Right renal cortex interstitium (tissue), 3 donors: ENCODE measurements at regions not wholly inside any gene's neighbourhood (a gene's known extent, or its start where the extent isn't known, plus 50 kb on each side); places are given as distances from the start of the nearest gene placed in this dataset.

Experiments
- DNase-seq, 3 donors: peaks; one replicate each; pipeline ENCODE4 v3.0.0-alpha.2; 2013; ENCODE audit warnings: low read depth in 3 of 3, low spot score in 2 of 3

DNA sequence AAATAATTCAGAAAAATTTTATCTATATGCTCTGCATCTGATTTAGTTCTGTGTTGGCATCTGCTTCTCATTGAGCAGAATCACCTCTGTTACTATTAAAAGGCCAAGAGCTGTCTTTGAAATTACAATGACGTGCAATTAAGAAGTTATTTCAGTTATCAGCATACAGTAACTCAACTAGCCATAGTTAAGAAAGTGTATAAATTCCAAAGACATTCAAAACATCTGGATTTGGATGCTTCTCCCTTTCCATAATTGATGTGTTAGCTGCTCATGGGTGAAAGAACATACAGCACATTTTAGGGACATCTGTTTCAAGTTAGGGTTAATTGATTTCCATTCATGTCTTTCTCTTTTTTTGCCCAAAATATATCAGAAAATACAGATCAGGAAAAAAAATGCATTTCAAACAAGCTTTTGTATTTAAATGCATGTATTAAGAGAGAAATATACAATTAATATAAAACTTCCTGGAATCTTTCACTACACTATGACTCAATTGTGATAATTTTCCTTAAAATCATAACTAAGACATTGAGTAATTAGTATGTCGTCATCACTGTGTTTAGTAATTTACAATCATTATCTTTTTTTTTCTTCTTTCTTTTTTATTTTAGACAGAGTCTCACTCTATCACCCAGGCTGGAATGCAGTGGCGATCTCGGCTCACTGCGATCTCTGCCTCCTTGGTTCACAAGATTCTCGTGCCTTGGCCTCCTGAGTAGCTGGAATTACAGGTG is 82.7 kb upstream of the MBNL1 start:
- no peak for DNase-seq

DNA sequence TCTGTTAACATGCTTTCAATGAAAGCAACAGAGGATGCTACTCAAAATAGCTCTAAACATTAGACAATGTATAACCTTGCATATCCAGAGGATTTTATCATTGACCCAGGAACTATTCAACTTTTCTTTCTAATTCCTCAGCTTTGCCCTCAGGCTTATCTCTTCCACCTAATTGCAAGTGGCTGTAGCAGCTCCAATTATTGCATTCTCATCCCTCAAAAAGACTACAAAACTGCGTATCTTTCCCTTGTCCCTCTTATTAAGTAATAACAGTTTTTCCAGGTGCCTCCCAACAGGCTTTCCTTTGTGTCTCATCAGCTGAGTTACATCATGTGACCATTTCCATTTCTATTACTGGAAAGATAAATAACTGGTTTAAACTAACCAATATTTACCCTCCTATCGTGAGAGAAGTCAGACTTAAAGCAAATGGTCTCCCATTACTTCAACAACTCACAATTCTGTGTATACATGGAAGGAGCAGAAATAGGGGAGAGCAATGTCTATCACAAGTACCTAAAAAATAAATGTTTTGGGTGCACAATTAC is 78.0 kb upstream of the MBNL1 start:
- DNase-seq = no peak

DNA sequence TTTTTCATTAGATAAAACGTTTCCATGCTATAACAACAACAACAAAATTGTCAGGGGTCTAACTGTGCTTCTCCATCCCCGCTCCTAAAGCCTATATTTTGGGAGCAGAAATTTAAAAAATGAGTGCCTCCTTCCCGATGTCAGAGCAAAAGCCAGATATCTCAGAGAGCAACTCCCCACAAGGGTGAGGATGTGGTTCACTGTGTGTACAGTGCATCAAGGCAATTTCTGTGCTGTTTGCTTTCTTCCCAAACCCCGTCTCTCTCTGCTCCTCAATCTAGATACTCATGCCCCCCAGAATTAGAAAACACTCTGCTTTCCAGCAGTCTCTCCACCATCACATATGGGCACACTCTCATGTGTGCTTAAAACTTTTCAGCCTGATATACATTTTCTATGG is 76.7 kb upstream of the MBNL1 start:
- DNase-seq = no peak

DNA sequence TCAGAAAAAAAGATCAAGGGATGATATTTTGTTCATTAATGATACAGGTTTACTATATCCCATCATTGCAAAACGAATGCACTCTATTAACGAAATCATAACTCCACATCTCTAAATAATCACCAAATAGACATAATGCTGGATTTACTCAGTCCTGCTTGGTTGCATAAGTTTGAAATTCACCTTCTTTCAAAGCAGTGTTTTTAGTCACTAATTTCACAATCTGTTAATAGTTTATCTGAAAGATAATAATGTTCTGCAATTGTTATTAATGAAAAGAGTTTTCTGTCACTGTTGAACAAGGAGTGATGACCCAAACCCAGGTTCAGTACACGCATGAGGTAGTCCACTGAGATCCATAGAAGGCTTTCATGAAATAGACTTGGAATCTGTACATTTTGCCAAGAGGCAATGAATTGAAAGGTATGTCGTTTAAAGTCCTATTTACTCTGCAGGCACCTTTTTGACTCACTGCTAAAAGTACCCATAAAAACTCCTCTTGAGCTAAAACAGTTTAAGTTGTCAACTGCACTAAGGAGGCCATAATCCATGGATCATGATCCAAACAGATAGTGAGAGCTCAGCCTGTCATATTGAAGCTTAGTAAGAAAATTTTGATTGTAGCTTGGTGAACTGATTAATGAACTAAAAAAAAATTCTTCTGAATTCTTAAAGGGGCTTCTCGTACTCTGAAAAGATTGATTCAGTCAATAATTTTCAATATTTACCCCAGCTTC is 75.6 kb upstream of the MBNL1 start:
- DNase-seq = no peak

DNA sequence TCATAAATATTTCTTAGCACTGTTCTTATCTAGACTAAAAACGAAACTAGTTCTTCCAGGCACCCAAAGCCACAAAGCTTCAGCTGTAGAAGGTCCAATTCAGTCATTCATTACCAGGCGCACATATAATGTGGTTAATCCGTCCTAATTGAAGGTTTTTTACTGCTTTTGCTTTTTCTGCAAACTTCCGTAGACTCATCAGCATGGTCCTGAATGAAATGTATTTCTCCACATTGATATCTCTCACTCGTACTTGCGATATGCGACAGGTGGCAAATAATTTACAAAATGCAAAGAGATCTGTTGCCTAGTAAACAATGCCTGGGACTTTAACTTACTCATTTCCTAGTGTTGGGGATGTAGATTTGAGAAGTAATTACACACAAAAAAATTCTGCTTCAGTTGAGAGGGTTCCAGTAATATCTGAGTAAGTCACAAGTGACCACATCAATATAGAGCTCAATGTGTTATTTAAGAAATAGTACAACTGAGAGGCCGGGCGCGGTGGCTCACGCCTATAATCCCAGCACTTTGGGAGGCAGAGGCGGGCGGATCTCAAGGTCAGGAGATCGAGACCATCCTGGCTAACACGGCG is 75.0 kb upstream of the MBNL1 start:
- no peak for DNase-seq

DNA sequence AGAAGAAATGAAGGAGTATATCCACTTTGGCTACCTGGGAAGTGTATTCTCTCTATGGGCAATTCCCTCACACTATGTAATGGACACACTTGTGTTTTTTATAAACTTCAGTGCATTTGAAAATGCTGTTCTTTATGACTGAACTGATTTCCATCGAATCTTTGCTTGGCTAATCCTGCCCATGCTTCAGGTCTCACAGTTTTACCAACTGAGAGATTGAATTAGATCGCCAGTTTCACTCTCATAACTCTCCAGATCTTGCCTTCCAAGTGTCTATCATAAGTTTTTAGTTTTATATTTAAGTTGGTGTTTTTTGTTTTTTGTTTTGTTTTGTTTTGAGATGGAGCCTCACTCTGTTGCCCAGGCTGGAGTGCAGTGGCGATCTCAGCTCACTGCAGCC is 73.5 kb upstream of the MBNL1 start:
- no peak for DNase-seq

DNA sequence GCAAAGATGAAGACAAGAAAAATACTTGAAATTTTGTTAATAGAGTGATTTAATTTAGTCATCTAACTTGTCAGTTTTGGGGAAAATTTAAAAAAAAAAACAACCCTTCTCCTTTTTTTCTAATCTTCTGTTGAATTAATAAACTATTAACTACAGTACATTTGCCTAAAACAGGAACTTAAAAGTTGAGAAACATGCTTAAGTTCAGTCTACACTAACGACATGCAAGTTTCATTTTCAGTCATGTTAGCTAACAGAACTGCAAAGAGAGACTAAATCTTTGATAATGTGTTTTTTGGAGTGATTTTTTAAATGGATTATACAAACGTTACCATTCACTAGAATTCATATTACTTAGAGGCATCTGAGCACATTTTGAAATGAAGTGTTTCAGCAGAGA is 71.9 kb upstream of the MBNL1 start:
- DNase-seq = no peak

DNA sequence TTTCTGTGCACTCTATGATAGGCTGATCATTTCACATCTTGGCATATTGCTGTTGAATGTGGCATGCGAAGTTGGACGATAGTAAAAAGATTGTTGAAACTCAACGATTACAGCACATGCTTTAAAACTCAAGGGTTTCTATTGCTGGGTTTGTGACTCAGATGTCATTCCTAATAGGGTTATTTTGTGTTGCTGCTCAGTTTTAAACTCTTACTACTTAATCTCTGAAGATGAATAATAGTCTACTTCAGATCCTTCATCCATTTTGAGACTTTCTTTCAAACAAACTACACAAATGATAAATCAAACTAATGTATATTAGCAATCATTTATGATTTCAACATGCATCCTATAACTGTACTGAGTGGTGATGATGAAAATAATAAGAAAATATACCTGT is 71.3 kb upstream of the MBNL1 start:
- DNase-seq = no peak

DNA sequence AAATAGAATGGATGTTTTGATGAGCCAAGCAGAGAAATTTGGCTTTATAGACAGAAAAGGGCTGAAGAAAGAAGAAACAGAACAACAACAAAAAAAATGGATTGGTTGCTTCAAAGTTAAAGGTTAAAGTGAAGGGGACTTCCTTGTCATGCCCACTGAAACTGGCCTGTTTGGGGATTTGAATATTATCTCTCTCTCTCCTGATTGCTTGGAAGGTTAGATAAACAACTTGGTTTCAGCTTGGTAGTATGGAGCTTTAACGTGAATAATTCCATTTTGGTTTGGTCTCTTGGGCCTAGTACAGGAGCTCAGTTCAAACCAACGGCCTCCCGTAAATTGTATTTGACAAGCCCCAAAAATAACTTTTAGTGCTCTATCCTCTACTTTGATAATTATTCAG is 70.8 kb upstream of the MBNL1 start:
- no peak for DNase-seq

DNA sequence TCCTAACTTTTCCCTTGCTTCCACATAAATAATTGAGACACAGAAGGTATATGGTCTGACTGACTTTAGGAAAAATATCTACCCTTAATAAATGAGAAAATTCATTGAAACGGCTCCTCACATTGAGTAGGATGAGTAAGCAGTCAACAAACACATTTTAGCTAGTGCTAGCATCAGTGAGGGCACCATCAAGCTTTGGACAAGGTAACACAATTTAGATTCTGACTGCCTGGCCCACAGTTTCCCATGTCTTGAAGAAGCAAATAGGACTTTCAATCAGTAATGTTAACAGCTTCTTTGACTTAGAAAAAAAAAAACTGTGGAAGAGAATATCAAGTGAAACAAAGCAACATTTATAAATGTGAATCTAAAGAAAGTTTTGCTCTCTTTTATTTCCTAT is 70.1 kb upstream of the MBNL1 start:
- DNase-seq = no peak

DNA sequence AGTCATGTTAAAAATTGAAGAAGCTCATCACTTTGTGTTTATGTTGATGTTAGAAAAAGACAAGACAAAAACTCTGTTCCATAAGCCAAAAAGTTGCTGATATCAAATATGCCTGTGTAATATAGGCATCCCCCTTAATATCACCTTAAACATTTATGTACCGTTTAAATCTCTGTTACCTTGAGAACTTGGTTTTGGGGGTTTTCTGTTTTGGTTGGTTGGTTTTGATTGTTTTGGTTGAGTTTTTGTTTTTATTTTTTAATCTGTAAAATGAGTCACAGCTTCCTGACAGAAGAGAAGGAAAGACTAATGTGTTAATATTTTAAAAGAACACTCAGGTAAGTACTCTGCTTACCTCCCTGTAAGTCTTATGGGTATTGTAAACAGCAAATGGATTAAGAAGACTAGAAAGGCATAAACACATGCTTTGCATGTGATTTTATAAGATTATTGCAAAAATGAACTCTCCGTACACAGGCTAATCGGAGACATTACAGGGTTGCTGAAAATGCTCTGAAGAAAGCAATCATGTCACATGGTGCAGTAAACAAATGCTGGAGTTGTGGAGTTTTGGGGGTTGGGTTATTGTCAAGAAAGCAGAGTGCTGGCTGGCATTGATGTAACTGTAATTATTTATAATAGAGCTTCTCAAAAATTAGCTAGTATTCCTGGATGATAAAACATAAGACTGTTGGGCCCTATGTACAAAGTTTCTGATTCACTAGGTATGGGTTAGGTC is 69.5 kb upstream of the MBNL1 start:
- DNase-seq = no peak

DNA sequence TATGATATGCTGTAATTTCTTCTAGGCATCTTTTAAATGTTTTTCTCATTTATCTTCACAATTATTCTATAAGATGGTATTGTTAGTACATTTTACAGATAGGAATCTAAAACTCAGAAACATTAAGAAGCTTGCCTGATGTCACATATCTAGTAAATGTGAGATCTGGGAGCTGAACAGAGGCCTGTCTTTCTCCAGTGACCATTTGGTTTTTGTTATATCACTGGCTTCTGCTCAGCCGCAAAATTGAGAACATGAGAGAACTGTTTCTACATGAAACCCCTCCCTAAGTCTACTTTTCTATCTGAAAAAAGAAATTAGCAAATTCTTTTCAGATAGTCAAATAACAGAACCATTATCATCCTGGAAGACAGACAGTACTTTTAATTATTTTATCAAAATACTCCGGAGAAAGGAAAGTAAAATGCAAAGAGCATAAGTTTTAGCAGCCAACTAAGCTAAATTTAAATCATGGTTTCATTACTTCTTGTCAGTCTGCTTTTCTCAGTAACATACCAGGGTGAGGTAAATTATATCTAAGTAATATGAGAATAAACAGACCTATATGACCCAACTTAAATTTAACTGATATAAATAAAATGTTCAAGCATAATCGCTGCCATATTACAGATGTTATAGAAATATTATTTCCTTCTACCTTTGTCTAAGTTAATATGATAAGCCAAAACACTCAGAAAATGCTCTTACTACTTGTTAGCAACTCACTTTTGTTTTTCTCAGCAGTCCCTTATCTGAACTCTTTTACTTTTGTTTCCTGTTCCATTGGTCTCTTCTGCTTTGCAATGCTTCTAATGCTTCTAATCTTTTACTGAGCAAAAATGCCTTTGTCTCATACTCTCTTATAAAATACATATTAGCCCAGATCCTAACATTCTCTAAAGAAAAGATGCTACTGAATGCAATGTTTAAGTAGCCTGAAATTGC is 68.0 kb upstream of the MBNL1 start:
- no peak for DNase-seq

DNA sequence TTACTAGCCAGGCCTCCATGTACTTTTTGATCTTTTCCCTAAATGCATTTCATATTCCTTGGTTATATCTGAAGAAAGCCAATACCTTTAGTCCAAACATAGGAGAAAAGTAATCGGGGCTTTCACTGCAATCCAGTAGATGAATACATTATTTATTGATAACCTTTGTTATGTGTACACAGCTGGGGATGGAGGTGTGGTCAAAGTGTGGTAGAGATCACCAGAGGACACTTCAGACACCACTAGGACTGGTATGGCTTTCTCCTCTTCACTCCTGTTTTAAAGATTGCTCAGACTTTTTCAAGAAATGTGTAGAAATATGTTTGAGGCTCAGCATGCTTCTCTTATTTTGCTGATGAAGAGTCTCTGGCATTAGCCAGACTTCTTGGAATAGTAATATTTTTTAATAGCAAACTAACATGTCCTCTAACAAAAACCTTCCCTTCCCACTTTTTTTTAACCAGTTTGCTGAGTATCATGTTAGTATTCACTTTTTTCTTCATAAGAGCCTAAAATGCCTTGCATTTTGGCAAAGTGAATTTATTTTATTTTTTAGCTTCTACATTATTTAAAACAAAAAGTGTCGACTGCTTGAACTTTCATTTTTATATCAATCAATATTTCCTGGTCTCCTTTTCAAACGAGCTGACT is 65.6 kb upstream of the MBNL1 start:
- DNase-seq = no peak

DNA sequence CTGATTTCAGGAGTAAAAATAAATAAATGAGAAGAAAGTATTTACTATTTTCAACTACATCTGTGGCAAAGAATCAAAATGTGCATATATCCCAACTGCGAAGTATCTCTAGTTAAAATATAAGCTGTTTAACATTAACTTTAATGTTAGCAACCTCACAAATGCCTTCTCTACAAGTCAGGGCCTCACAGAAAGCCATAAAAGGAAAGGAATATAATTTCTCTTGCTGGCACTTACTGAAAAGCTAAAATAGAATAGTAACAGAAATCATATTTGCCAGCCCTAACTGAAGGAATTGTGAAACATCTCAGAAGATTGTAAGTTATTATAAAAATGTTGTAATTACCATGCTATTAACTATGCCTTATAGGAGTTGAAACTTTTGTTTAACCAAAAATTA is 65.1 kb upstream of the MBNL1 start:
- no peak for DNase-seq

DNA sequence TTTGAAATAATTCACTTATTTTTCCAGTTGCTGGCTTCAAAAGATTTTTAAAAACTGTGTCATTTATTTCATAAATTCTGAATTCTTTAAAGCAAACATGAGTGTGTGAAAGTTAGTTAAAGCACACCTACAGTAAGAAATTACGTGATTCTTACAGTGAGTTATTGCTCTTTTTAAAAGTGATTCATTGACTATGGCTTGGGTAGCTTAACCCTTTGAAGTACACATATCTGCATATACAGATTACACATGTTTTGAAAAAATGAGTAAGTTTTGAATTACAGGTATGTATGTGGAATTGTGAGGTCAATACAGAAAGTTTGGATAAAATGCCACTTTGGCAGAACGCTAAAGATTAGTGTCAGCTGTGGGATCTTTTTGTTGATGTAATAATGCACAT is 64.5 kb upstream of the MBNL1 start:
- DNase-seq = no peak

DNA sequence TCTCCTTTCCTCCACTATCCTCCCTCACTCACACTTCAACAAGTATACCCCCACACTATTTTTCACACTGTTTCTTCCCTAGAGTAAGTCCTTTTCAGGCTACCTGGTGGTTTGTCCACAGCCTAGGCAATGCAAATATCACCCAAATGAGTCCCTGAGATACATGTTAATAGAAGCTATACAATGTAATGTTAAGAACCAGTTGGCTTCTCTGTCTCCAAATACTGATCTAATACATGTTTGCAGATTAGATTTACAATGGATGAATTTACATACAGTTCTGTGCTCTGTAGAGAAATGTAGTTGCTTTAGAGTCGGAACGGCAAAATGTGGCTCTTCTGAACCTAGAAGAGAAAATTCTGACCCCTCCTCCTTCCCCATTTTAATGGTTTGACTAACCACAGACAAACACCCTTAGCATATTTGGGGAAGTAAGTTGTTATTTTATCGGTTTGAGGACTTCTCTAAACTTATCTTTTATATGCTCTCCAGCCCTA is 63.6 kb upstream of the MBNL1 start:
- DNase-seq = no peak

DNA sequence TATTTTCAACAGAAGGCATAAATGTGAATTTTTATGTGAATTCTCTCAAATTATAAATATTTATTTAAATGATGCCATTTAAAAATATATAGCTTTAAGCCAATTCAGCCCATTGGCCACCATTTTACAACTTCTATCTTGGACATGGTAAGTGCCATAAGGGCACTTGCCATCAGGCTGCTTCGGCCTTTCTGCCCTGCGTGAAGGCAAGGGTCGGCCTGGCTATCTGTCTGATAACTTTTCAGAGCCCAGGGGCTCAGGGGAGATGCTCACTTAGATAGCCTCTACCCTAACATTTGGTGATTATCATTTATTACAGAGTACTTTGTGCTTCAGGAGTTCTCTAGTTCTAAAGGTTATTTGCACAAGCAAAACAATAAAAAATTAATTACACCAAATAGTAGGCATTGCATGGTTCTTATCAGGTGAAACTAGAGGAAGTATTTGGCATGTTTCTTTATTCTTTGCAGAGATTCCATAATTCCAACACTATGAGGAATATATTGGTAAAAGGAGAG is 62.4 kb upstream of the MBNL1 start:
- DNase-seq = no peak

DNA sequence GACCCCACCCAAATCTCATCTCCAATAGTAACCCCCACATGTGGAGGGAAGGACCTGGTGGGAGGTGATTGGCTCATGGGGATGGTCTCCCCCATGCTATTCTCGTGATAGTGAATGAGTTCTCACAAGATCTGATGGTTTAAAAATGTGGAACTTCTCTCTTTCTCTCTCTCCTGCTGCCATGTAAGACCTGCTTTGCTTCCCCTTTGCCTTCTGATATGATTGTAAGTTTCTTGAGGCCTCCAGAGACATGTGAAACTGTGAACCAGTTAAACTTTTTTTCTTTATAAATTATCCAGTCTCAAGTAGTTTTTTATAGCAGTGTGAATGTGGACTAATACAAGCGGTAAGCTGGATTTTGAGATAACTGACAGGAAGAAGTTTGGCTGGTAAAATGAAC is 60.3 kb upstream of the MBNL1 start:
- DNase-seq = no peak

DNA sequence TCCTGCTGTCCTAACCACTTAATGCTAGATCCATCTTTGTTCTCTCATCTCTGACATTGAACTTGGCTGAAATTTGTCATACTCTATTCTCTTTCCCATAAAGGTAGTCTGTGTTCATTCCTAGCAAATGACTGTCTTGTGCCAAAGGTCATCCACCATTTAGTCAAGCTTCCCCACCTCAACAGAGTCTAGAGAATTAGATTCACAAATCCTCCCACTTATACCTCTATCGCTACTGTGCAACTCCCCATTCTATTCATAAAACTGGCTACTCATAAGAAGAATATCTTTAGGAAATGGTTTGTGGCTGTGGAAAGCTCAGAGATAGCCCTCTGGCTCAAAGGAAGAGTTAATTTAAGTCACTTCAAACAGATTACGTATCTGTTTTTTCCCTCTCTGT is 59.7 kb upstream of the MBNL1 start:
- no peak for DNase-seq
